ENCODE measurements at regions not wholly inside any gene's neighbourhood (a gene's known extent, or its start where the extent isn't known, plus 50 kb on each side); places are given as distances from the start of the nearest gene placed in this dataset.
"Not testable (repeated sequence)": the region's sequence is repeated elsewhere in the genome, so short reads cannot be mapped to it uniquely, and the experiment has no call there.

DNA sequence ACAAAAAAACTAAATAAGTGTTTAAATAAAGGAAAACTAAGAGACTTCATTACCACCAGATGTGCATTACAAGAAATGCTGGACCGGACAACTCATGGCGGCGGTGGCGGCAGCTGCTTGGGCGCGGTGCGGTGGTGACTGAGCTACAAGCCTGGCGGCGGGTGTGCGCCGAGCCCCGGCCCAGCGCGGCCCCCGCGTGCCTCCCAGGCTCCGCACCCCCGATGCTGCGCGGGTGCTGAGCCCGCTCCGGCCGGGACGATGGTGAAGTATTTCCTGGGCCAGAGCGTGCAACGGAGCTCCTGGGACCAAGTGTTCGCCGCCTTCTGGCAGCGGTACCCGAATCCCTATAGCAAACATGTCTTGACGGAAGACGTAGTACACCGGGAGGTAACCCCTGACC lies 52.2 kb upstream of the RCOR3 start:
- DNase-seq (no peak), ATAC-seq (no peak)
- Mint-ChIP-seq H3K27ac (no peak overlapping the region), H3K27me3 (peaks cover 0 to 8% (median 2%) of the 10 kb centered on the region in 5 donors), H3K36me3 (peaks cover 0 to 9% (median 2%) of the 10 kb centered on the region in 3 donors), H3K9me3 (peaks cover 0 to 13% (median 0%) of the 10 kb centered on the region in 9 donors), H3K4me3 (no peak overlapping the region), H3K4me1 (no peaks in the 10 kb centered on the region)
- POLR2A ChIA-PET = no interaction called here

GRCh38 chr1:211200311-211200710 lies 58.9 kb upstream of the RCOR3 start:
- Mint-ChIP-seq H3K4me1 (no peaks in the 10 kb centered on the region), H3K9me3 (peaks cover 0 to 22% (median 6%) of the 10 kb centered on the region in 9 donors), H3K27ac (peak overlapping the region in 1 of 10 donors; percentile 57), H3K4me3 (no peak overlapping the region), H3K27me3 (peaks cover 0 to 8% (median 0%) of the 10 kb centered on the region in 5 donors), H3K36me3 (peaks cover 0 to 11% (median 0%) of the 10 kb centered on the region in 3 donors)
- no peak for ATAC-seq
- POLR2A ChIA-PET = no interaction called here
- DNase-seq = no peak

DNA sequence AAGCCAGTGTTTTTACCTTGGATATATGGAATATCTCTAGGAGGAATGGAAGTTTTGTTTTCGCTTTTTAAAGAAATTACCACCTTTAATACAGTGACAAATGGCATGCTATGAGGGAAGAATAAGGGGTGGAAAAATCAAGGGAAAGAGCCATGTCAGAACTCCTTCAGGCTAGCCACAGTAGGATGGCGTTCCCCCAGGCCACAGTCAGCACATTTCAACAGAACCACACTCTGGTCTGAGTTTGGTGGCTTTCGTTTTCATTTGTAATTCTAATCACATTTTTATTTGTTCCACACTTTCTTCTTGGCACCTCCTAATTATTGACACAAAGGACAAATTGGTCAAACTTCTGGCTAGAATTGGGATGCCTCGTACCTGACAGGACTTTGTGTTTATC lies 60.3 kb upstream of the RCOR3 start:
- H3K9me3 Mint-ChIP-seq = peaks cover 0 to 22% (median 6%) of the 10 kb centered on the region in 9 donors
- ATAC-seq = no peak
- no peak for DNase-seq
- peaks cover 0 to 8% (median 3%) of the 10 kb centered on the region in 5 donors for H3K27me3 Mint-ChIP-seq
- no peak overlapping the region for H3K4me3 Mint-ChIP-seq
- H3K27ac Mint-ChIP-seq = no peak overlapping the region
- H3K36me3 Mint-ChIP-seq = peaks cover 0 to 11% (median 0%) of the 10 kb centered on the region in 3 donors
- no peaks in the 10 kb centered on the region for H3K4me1 Mint-ChIP-seq
- POLR2A ChIA-PET = no interaction called here

- H3K4me1 Mint-ChIP-seq = no peaks in the 10 kb centered on the region
- POLR2A ChIA-PET = no interaction called here
- H3K9me3 Mint-ChIP-seq = peaks cover 0 to 22% (median 6%) of the 10 kb centered on the region in 9 donors
- H3K36me3 Mint-ChIP-seq = peaks cover 0 to 11% (median 0%) of the 10 kb centered on the region in 3 donors
- peaks cover 0 to 5% (median 3%) of the 10 kb centered on the region in 5 donors for H3K27me3 Mint-ChIP-seq
- no peak overlapping the region for H3K4me3 Mint-ChIP-seq
- ATAC-seq = no peak
- no peak overlapping the region for H3K27ac Mint-ChIP-seq
- DNase-seq = no peak
Observed at GRCh38 chr1:211198111-211198510, 61.1 kb upstream of the RCOR3 start.

DNA sequence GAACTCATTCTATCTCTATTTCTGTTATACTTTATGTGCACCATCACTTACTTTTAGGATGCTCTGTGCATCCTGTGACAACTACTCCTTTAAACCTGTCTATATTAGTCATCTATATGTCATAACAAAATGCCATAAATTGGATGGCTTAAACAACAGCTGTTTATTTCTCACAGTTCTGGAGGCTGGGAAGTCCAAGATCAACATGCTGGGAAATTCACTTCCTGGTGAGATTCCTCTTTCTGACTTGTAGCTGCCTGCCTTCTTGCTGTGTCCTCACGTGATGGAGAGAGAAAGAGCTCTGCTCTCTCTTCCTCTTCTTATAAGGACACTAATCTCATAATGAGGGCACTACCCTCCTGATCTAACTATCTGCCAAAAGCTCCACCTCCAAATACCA lies 62.3 kb upstream of the RCOR3 start:
- no peak overlapping the region for H3K4me3 Mint-ChIP-seq
- H3K27ac Mint-ChIP-seq = no peak overlapping the region
- H3K36me3 Mint-ChIP-seq = peaks cover 0 to 11% (median 0%) of the 10 kb centered on the region in 3 donors
- peaks cover 0 to 22% (median 6%) of the 10 kb centered on the region in 9 donors for H3K9me3 Mint-ChIP-seq
- peaks cover 0 to 3% (median under 1%) of the 10 kb centered on the region in 5 donors for H3K27me3 Mint-ChIP-seq
- no peak for DNase-seq
- ATAC-seq = no peak
- POLR2A ChIA-PET = no interaction called here
- no peaks in the 10 kb centered on the region for H3K4me1 Mint-ChIP-seq

DNA sequence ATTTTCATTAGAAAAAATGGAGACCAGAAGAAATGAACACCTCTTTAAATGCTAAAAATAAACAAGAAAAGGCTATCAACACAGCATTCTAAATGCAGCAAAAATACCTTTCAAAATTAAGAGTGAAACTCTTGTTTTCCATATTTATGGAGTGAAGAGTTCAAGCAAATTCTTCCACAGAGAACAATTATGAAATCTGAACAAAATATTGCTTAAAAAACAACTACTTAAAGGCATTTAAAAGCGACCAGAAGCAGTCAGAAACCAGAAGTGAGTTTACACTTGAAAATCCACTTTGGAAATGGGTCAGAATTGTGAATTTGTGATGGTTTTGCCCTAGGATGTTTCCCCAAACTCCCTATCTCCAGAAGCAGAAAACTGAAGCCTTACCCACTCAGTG lies 60.9 kb upstream of the KCNH1 start:
- ATAC-seq = no peak
- peaks cover 0 to 22% (median 6%) of the 10 kb centered on the region in 9 donors for H3K9me3 Mint-ChIP-seq

DNA sequence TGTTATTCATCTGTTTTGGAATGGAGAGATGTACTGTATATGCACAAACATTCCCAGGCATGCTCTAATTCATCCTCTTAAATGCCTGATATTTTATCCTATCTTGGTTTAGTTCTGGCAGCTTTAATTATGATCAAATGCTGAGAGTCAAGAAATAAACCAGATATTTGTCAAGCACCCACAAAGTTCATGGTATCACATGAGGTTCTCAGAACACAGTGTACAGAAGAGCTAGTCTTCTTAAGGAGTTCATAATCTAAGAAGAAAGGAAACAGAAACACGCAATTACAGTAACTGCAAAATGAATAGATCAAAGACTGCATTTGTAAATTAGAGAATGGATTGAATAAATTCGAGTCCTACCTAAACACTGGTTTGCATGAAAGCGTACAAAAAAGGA lies 58.3 kb upstream of the KCNH1 start:
- Mint-ChIP-seq H3K4me1 (peaks cover 0 to 5% (median under 1%) of the 10 kb centered on the region in 4 donors), H3K4me3 (no peak overlapping the region), H3K36me3 (peaks cover 0 to 11% (median 0%) of the 10 kb centered on the region in 3 donors), H3K27ac (no peak overlapping the region), H3K9me3 (peaks cover 0 to 12% (median 4%) of the 10 kb centered on the region in 9 donors), H3K27me3 (peaks cover 0 to 3% (median 0%) of the 10 kb centered on the region in 5 donors)
- no peak for DNase-seq
- ATAC-seq = no peak
- POLR2A ChIA-PET = interaction anchor here (0.6 kb wide), 2 partner anchors 9 to 48 kb away, joined by 3 read pairs; no protein-coding TSS in a partner anchor

More for the DNA sequence above, 60.9 kb upstream of the KCNH1 start:
- Mint-ChIP-seq H3K27ac (no peak overlapping the region), H3K27me3 (peaks cover 0 to 3% (median 0%) of the 10 kb centered on the region in 5 donors), H3K36me3 (peaks cover 0 to 11% (median 0%) of the 10 kb centered on the region in 3 donors), H3K4me3 (no peak overlapping the region), H3K4me1 (peaks cover 0 to 2% (median 0%) of the 10 kb centered on the region in 4 donors)
- POLR2A ChIA-PET = no interaction called here
- DNase-seq = no peak

DNA sequence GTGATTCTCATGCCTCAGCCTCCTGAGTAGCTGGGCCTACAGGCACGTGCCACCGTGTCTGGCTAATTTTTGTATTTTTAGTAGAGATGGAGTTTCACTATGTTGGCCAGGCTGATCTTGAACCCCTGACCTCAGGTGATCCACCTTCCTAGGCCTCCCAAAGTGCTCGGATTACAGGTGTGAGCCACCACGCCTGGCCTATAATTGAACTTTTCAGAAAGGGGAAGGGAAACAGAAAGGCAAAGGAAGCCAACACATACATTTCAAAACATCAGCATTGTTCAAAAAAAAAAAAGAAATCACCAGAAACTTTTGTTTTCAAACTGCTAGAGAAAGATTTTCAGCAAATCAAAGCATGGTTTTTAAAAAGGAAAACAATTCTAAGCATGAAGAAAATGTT lies 54.8 kb upstream of the KCNH1 start:
- H3K9me3 Mint-ChIP-seq, POLR2A ChIA-PET, H3K27me3 Mint-ChIP-seq, H3K36me3 Mint-ChIP-seq, DNase-seq, H3K4me1 Mint-ChIP-seq, H3K4me3 Mint-ChIP-seq, ATAC-seq: not testable (repeated sequence)
- peak overlapping the region in 1 of 10 donors; percentile 14 for H3K27ac Mint-ChIP-seq

DNA sequence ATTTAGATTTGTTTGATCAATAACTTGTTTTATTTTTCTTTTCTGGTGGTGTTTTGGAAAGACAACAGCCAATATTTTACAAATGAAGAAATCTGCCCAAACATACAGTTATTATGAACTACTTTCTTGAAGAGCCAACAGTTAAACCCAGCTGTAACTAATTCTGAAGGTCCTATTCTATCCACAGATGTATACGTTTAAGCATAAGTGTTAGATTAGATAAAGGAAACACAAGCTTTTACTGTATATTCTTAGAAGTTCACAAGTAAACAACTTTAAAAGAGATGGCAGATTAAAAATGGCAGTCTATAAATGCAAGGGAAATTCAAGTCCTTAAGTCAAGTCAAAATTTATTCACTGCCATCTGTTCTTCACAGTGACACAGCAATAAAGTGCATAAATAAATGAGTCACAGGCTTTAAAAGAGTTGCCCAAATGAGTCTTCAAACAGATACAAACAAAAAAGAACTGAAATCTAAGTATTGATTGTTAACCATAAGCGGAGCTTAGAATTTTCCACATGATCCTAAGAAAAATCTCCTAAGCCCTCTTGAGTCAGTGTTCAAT lies 49.9 kb upstream of the KCNH1 start:
- H3K27ac Mint-ChIP-seq = no peak overlapping the region
- ATAC-seq (no peak), DNase-seq (no peak)
- H3K4me3 Mint-ChIP-seq = no peak overlapping the region
- H3K27me3 Mint-ChIP-seq = peaks cover 0 to 6% (median 0%) of the 10 kb centered on the region in 5 donors
- no peaks in the 10 kb centered on the region for H3K9me3 Mint-ChIP-seq
- peaks cover 0 to 2% (median 0%) of the 10 kb centered on the region in 4 donors for H3K4me1 Mint-ChIP-seq
- POLR2A ChIA-PET = no interaction called here
- H3K36me3 Mint-ChIP-seq = no peaks in the 10 kb centered on the region
